ENCODE measurements at regions not wholly inside any gene's neighbourhood (a gene's known extent, or its start where the extent isn't known, plus 50 kb on each side); places are given as distances from the start of the nearest gene placed in this dataset.

DNA sequence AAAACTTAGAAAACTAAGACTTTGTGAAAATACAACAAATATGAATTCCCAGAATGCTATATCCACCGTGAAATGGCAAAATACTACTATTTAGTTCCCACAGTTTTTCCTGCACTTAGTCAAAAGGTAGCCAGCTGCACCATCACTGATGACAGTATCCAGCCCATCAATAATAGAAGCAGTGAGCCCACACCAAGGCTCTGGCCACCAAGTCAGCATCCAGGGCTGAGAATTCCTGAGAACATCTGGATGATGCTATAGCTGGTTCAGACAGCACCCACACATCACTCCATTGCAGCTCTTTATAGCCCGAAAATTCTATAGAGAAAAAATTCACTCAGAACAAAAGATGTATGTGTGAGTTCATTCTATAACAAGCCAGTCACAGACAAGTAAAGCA lies 159.1 kb upstream of the SPATS2L start:
- TF ChIP-seq, protein P1, sequence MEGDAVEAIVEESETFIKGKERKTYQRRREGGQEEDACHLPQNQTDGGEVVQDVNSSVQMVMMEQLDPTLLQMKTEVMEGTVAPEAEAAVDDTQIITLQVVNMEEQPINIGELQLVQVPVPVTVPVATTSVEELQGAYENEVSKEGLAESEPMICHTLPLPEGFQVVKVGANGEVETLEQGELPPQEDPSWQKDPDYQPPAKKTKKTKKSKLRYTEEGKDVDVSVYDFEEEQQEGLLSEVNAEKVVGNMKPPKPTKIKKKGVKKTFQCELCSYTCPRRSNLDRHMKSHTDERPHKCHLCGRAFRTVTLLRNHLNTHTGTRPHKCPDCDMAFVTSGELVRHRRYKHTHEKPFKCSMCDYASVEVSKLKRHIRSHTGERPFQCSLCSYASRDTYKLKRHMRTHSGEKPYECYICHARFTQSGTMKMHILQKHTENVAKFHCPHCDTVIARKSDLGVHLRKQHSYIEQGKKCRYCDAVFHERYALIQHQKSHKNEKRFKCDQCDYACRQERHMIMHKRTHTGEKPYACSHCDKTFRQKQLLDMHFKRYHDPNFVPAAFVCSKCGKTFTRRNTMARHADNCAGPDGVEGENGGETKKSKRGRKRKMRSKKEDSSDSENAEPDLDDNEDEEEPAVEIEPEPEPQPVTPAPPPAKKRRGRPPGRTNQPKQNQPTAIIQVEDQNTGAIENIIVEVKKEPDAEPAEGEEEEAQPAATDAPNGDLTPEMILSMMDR (IDR thresholded peaks at IDR 0.05) = no peak
- TF ChIP-seq EZH2 (IDR thresholded peaks at IDR 0.05) = no peak
